ENCODE measurements at regions not wholly inside any gene's neighbourhood (a gene's known extent, or its start where the extent isn't known, plus 50 kb on each side); places are given as distances from the start of the nearest gene placed in this dataset.

DNA sequence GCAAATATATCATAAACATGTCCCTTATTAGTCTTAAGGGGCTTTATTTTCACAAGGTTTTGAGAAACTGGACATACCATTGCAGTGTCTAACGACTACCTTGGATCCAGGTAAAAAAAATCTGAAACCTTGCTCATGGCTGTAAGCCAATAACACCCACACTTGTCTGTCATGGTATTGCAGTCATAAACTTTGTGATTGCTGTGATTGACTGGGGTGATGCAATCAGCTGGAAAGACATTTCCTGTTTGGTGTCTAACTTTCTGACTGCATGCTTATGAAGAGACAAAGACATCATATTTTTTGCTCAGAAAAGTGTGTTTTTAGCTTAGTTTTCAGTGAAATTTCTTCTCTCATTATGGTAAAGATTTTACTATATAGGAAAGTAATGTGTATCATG lies 635.0 kb downstream of the TSN start:
- TF ChIP-seq, protein P1, sequence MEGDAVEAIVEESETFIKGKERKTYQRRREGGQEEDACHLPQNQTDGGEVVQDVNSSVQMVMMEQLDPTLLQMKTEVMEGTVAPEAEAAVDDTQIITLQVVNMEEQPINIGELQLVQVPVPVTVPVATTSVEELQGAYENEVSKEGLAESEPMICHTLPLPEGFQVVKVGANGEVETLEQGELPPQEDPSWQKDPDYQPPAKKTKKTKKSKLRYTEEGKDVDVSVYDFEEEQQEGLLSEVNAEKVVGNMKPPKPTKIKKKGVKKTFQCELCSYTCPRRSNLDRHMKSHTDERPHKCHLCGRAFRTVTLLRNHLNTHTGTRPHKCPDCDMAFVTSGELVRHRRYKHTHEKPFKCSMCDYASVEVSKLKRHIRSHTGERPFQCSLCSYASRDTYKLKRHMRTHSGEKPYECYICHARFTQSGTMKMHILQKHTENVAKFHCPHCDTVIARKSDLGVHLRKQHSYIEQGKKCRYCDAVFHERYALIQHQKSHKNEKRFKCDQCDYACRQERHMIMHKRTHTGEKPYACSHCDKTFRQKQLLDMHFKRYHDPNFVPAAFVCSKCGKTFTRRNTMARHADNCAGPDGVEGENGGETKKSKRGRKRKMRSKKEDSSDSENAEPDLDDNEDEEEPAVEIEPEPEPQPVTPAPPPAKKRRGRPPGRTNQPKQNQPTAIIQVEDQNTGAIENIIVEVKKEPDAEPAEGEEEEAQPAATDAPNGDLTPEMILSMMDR (IDR thresholded peaks at IDR 0.05) = no peak
- DNase-seq (ENCODE audit: low spot score) = no peak

DNA sequence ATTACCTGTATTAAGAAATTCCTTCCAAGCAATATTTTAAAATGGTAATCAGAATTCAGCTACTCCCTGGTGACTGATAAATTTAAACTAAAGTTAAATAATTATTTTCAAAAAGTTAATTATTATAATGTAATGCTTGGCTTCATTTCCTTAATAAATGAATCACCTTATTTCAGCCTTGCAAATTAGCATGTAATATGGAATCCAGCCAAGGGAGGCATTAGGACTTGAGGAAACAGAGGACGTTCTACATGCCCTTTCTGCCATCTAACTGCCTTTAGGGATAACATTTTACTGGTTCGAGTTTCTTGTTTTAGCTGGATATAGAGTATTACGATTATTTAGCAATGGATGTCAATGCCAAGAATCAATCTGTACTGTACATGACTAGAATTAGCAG lies 636.3 kb downstream of the TSN start:
- ATAC-seq (ENCODE audit: insufficient number of reproducible peaks, low FRiP score, low read depth) (no peak), DNase-seq (ENCODE audit: low spot score) (no peak)
- H3K9me3 ChIP-seq = peaks cover 7% of the 10 kb centered on the region
- no peaks in the 10 kb centered on the region for H3K27me3 ChIP-seq (replicated peaks; ENCODE audit: insufficient read depth)
- no peaks in the 10 kb centered on the region for H3K4me1 ChIP-seq (ENCODE audit: control insufficient read depth in 1 of 2, low read depth in 2 of 2)
- no peak overlapping the region for H3K4me3 ChIP-seq
- H3K36me3 ChIP-seq = no peaks in the 10 kb centered on the region
- TF ChIP-seq, protein P1 (IDR thresholded peaks at IDR 0.05) = no peak
- no peak overlapping the region for H3K27ac ChIP-seq

More for the DNA sequence above, 635.0 kb downstream of the TSN start:
- H3K27me3 ChIP-seq (replicated peaks; ENCODE audit: insufficient read depth) = no peaks in the 10 kb centered on the region
- no peak overlapping the region for H3K27ac ChIP-seq
- no peak overlapping the region for H3K4me3 ChIP-seq
- no peak for ATAC-seq (ENCODE audit: insufficient number of reproducible peaks, low FRiP score, low read depth)
- H3K4me1 ChIP-seq (ENCODE audit: control insufficient read depth in 1 of 2, low read depth in 2 of 2) = no peaks in the 10 kb centered on the region
- peaks cover 7% of the 10 kb centered on the region for H3K9me3 ChIP-seq
- H3K36me3 ChIP-seq = no peaks in the 10 kb centered on the region

DNA sequence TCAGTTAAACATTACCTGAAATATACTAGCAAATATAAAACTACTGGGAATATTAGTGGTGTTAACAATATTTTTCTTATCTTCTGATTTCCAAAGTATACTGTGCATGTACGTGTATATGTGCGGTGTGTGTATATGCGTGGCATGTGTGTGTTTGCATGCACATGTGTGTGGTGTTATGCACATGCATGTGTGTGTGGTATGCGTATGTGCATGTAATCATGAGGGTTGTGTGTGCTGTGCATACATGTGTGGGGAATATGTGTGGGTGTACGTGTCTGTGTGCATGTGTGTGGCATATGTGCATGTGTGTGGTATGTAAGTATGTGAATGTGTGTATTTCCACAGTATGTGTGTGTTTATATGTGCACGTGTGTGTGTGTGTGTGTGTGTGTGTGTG lies 640.2 kb downstream of the TSN start:
- no peak for DNase-seq (ENCODE audit: low spot score)
- no peaks in the 10 kb centered on the region for H3K27me3 ChIP-seq (replicated peaks; ENCODE audit: insufficient read depth)
- TF ChIP-seq, protein P1 (IDR thresholded peaks at IDR 0.05) = no peak
- no peaks in the 10 kb centered on the region for H3K4me1 ChIP-seq (ENCODE audit: control insufficient read depth in 1 of 2, low read depth in 2 of 2)
- no peak for ATAC-seq (ENCODE audit: insufficient number of reproducible peaks, low FRiP score, low read depth)
- no peaks in the 10 kb centered on the region for H3K9me3 ChIP-seq
- no peak overlapping the region for H3K27ac ChIP-seq
- H3K36me3 ChIP-seq = no peaks in the 10 kb centered on the region
- H3K4me3 ChIP-seq = no peak overlapping the region

DNA sequence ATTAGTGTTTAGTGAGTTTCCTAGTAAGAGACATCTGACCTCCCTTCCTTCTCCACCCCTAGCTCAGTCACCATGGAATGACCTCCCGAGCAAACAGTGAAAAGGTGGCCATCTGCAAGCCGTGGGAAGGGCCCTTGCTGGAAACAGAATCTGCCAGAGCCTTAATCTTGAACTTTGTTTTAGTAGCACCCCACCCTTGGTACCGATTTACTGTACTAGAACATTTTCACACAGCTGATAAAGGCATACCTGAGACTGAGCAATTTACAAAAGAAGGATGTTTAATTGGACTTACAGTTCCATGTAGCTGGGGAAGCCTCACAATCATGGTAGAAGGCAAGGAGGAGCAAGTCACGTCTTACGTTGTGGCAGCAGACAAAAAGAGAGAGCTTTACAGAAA lies 655.8 kb downstream of the TSN start:
- DNase-seq (ENCODE audit: low spot score) = no peak
- no peaks in the 10 kb centered on the region for H3K27me3 ChIP-seq (replicated peaks; ENCODE audit: insufficient read depth)
- ATAC-seq (ENCODE audit: insufficient number of reproducible peaks, low FRiP score, low read depth) = no peak
- H3K36me3 ChIP-seq = no peaks in the 10 kb centered on the region
- H3K4me3 ChIP-seq = no peak overlapping the region
- H3K9me3 ChIP-seq = no peaks in the 10 kb centered on the region
- TF ChIP-seq, protein P1 (IDR thresholded peaks at IDR 0.05) = no peak
- H3K27ac ChIP-seq = no peak overlapping the region
- H3K4me1 ChIP-seq (ENCODE audit: control insufficient read depth in 1 of 2, low read depth in 2 of 2) = peaks cover 6% of the 10 kb centered on the region in 2 donors

DNA sequence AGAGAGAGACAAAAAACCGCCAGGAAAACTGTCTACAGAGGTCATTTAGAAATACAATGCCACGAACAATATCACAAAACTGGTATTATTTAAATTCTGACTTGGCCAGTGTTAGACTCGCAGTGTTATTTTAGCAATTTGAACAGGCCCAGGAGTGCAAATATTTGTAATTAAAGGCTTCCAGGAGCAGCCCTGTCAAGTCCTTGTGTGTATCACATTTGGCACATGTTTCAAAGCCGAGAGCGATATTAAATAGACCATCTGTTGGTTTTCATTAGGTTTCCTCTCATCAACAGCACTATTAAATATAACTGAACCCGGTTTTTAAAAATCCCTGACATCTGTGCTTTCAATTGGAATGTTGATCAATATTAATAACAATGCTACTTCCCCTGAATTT lies 656.9 kb downstream of the TSN start:
- TF ChIP-seq, protein P1 (IDR thresholded peaks at IDR 0.05) = no peak
- ATAC-seq (ENCODE audit: insufficient number of reproducible peaks, low FRiP score, low read depth) = no peak
- Histone ChIP-seq H3K27me3 (replicated peaks; ENCODE audit: insufficient read depth) (no peaks in the 10 kb centered on the region), H3K27ac (no peak overlapping the region), H3K36me3 (no peaks in the 10 kb centered on the region), H3K4me3 (no peak overlapping the region), H3K4me1 (ENCODE audit: control insufficient read depth in 1 of 2, low read depth in 2 of 2) (no peaks in the 10 kb centered on the region), H3K9me3 (no peaks in the 10 kb centered on the region)
- no peak for DNase-seq (ENCODE audit: low spot score)
